Liver (tissue), 3 donors: ENCODE measurements at regions not wholly inside any gene's neighbourhood (a gene's known extent, or its start where the extent isn't known, plus 50 kb on each side); places are given as distances from the start of the nearest gene placed in this dataset.

Experiments
- TAF1 ChIP-seq: conservative IDR thresholded peaks from 2 replicates; pipeline ENCODE4 v1.6.1; 2016; ENCODE audit warnings: antibody characterized with exemption, mild to moderate bottlenecking
- YY1 ChIP-seq: IDR thresholded peaks from 2 replicates; pipeline ENCODE4 v1.6.1; 2016; ENCODE audit warnings: antibody characterized with exemption, mild to moderate bottlenecking
- TF ChIP-seq, protein P1 (sequence below): fragments of 150-350 bp; IDR thresholded peaks from 2 replicates; pipeline ENCODE4 v1.5.1; 2017; ENCODE audit warnings: improper control_type of control experiment, low read depth, low read length; ENCODE audit not compliant: missing input control
- donor health status: healthy.
- donor health status: healthy.

DNA sequence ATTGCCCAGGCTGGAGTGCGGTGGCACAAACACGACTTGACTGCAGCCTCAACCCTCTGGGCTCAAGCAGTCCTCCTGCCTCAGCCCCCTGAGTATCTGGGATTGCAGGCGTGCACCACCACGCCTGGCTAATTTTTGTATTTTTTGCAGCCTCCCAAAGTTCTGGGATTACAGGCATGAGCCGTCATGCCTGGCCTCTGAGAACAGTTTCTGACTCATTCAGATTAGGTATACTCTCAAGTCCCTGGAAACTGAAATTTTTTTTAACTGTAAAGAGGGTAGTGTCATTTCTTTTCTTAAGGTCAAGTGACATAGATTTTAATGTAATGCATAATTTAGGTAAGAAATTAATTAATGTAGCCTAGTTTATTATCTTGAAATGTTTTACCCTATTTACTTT is 104.7 kb downstream of the SEPTIN7 start:
- no peak for TF ChIP-seq TAF1
- TF ChIP-seq, protein P1, sequence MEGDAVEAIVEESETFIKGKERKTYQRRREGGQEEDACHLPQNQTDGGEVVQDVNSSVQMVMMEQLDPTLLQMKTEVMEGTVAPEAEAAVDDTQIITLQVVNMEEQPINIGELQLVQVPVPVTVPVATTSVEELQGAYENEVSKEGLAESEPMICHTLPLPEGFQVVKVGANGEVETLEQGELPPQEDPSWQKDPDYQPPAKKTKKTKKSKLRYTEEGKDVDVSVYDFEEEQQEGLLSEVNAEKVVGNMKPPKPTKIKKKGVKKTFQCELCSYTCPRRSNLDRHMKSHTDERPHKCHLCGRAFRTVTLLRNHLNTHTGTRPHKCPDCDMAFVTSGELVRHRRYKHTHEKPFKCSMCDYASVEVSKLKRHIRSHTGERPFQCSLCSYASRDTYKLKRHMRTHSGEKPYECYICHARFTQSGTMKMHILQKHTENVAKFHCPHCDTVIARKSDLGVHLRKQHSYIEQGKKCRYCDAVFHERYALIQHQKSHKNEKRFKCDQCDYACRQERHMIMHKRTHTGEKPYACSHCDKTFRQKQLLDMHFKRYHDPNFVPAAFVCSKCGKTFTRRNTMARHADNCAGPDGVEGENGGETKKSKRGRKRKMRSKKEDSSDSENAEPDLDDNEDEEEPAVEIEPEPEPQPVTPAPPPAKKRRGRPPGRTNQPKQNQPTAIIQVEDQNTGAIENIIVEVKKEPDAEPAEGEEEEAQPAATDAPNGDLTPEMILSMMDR, result no peak
- TF ChIP-seq YY1, result no peak
